Neural progenitor cell (in vitro differentiated cells): ENCODE measurements at regions not wholly inside any gene's neighbourhood (a gene's known extent, or its start where the extent isn't known, plus 50 kb on each side); places are given as distances from the start of the nearest gene placed in this dataset.

Experiments
- DNase-seq: peaks from one replicate; pipeline ENCODE4 v3.0.0-alpha.2; 2016; ENCODE audit warnings: low spot score
- H2AFZ ChIP-seq: fragments of 200-600 bp; sonication (generic); replicated peaks from 2 replicates; pipeline ENCODE4 v1.6.1; 2016; ENCODE audit warnings: antibody characterized with exemption
- H3F3A ChIP-seq: fragments of 200-600 bp; sonication (generic); 2 replicates; pipeline ENCODE4 v1.6.1; 2016; ENCODE audit warnings: antibody characterized with exemption, low read depth
- H3K27ac ChIP-seq: fragments of 200-600 bp; sonication (generic); 2 replicates; pipeline ENCODE4 v1.5.1; 2016; ENCODE audit warnings: mild to moderate bottlenecking
- H3K27me3 ChIP-seq: fragments of 200-600 bp; sonication (generic); 2 replicates; pipeline ENCODE4 v1.6.1; 2016; ENCODE audit warnings: mild to moderate bottlenecking, moderate library complexity
- H3K36me3 ChIP-seq: fragments of 200-600 bp; sonication (generic); 2 replicates; pipeline ENCODE4 v1.5.1; 2016
- H3K4me1 ChIP-seq: fragments of 200-600 bp; sonication (generic); 2 replicates; pipeline ENCODE4 v1.6.1; 2016; ENCODE audit warnings: mixed run types
- H3K4me2 ChIP-seq: fragments of 200-600 bp; sonication (generic); 2 replicates; pipeline ENCODE4 v1.6.1; 2016
- H3K4me3 ChIP-seq: fragments of 200-600 bp; sonication (generic); 2 replicates; pipeline ENCODE4 v1.5.1; 2016
- H3K79me2 ChIP-seq: fragments of 200-600 bp; sonication (generic); 2 replicates; pipeline ENCODE4 v1.6.1; 2016; ENCODE audit warnings: low read depth
- H3K9ac ChIP-seq: fragments of 200-600 bp; sonication (generic); 2 replicates; pipeline ENCODE4 v1.6.1; 2016
- H3K9me3 ChIP-seq: fragments of 200-600 bp; sonication (generic); 2 replicates; pipeline ENCODE4 v1.5.1; 2016; ENCODE audit warnings: low read depth
- H4K20me1 ChIP-seq: fragments of 200-600 bp; sonication (generic); 2 replicates; pipeline ENCODE4 v1.6.1; 2016; ENCODE audit warnings: low read depth
- H3K27ac Mint-ChIP-seq: 3 replicates; pipeline ENCODE4 v1.8.0; 2021; ENCODE audit warnings: mixed read lengths
- H3K27me3 Mint-ChIP-seq: 2 replicates; pipeline ENCODE4 v1.8.0; 2022; ENCODE audit warnings: low read depth, mild to moderate bottlenecking, inconsistent platforms, moderate library complexity, mixed read lengths; ENCODE audit not compliant: insufficient read depth
- H3K36me3 Mint-ChIP-seq: 3 replicates; pipeline ENCODE4 v1.8.0; 2021; ENCODE audit warnings: mixed read lengths
- H3K4me1 Mint-ChIP-seq: 3 replicates; pipeline ENCODE4 v1.8.0; 2021; ENCODE audit warnings: mixed read lengths
- H3K4me3 Mint-ChIP-seq: 3 replicates; pipeline ENCODE4 v1.8.0; 2021; ENCODE audit warnings: mild to moderate bottlenecking, moderate library complexity, mixed read lengths
- H3K9me3 Mint-ChIP-seq: 3 replicates; pipeline ENCODE4 v1.8.0; 2020; ENCODE audit warnings: mixed read lengths
- EZH2 ChIP-seq: fragments of 200-600 bp; sonication (generic); IDR thresholded peaks from 2 replicates; pipeline ENCODE4 v1.6.1; 2017; ENCODE audit warnings: antibody characterized with exemption, mild to moderate bottlenecking, moderate library complexity
- EZH2phosphoT487 ChIP-seq: fragments of 200-600 bp; sonication (generic); IDR thresholded peaks from 2 replicates; pipeline ENCODE4 v1.6.1; 2017; ENCODE audit warnings: antibody characterized with exemption
- TF ChIP-seq, protein P1 (sequence below): fragments of 200-600 bp; sonication (generic); IDR thresholded peaks from 2 replicates; pipeline ENCODE4 v1.5.1; 2017; ENCODE audit warnings: antibody characterized with exemption, mild to moderate bottlenecking

DNA sequence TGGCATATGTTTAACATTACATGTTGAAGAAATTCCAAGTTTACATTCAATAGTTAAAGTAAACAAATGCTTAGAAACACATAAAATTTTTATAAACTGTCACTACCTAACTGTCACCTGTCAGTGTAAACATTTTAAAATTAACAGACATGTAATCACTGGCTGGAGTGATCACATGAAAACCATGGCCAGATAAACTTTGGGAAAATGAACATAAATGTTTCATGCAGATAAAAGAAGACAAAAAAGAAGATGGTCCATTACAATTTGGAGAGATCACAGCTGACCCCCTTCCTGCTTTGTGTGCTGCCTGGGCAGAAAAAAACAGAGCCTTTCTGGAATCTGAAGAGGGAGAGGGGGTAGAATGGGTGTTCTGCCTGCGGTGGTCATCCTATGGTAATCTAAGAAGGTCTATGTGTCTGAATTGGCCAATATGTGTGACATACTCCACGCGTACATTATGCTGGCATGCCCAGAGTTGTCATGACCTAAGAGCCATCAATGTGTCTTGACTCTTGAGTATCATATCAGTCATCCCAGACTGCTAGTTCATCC is 57.5 kb upstream of the MEOX2 start:
- DNase-seq, result no peak
- Mint-ChIP-seq H3K27me3 (peaks cover 2% of the 10 kb centered on the region), H3K4me3 (no peak overlapping the region), H3K9me3 (no peaks in the 10 kb centered on the region), H3K4me1 (no peaks in the 10 kb centered on the region), H3K36me3 (no peaks in the 10 kb centered on the region), H3K27ac (no peak overlapping the region)
- no peak overlapping the region for H3K9ac ChIP-seq
- H3F3A ChIP-seq, result no peaks in the 10 kb centered on the region
- no peak overlapping the region for H2AFZ ChIP-seq
- H3K4me2 ChIP-seq, result no peak overlapping the region
- H3K4me3 ChIP-seq, result no peak overlapping the region
- H4K20me1 ChIP-seq, result no peaks in the 10 kb centered on the region
- no peaks in the 10 kb centered on the region for H3K27me3 ChIP-seq
- H3K9me3 ChIP-seq, result no peaks in the 10 kb centered on the region
- H3K36me3 ChIP-seq, result no peaks in the 10 kb centered on the region
- no peaks in the 10 kb centered on the region for H3K4me1 ChIP-seq
- TF ChIP-seq EZH2phosphoT487 (no peak), EZH2 (no peak)
- TF ChIP-seq, protein P1, sequence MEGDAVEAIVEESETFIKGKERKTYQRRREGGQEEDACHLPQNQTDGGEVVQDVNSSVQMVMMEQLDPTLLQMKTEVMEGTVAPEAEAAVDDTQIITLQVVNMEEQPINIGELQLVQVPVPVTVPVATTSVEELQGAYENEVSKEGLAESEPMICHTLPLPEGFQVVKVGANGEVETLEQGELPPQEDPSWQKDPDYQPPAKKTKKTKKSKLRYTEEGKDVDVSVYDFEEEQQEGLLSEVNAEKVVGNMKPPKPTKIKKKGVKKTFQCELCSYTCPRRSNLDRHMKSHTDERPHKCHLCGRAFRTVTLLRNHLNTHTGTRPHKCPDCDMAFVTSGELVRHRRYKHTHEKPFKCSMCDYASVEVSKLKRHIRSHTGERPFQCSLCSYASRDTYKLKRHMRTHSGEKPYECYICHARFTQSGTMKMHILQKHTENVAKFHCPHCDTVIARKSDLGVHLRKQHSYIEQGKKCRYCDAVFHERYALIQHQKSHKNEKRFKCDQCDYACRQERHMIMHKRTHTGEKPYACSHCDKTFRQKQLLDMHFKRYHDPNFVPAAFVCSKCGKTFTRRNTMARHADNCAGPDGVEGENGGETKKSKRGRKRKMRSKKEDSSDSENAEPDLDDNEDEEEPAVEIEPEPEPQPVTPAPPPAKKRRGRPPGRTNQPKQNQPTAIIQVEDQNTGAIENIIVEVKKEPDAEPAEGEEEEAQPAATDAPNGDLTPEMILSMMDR, result no peak
- H3K79me2 ChIP-seq, result no peaks in the 10 kb centered on the region
- no peak overlapping the region for H3K27ac ChIP-seq

DNA sequence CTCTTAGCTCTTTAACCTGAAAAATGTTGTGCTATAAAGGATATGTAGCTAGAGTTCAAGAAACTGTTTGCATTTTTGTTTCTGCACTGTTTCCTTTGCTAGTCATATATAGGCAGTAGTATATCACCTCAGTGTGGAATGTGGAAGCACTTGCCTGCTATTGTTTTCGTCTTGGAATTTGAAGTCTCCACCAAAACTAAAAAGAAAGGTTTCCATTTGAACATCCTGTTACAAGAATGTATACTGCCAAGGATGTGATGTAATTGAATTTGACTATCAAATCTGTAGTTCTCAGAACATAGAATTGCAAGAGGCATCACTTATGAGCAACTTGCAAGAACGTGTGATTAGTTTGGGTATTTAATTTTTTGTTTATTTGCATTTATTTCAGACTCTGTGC is 51.1 kb upstream of the MEOX2 start:
- H3K4me3 ChIP-seq, result no peak overlapping the region
- Mint-ChIP-seq H3K27ac (no peak overlapping the region), H3K9me3 (no peaks in the 10 kb centered on the region), H3K27me3 (no peaks in the 10 kb centered on the region), H3K4me1 (no peaks in the 10 kb centered on the region), H3K4me3 (no peak overlapping the region), H3K36me3 (no peaks in the 10 kb centered on the region)
- H3K27ac ChIP-seq, result no peak overlapping the region
- no peaks in the 10 kb centered on the region for H3K79me2 ChIP-seq
- H3K4me2 ChIP-seq, result no peak overlapping the region
- no peak for DNase-seq
- no peaks in the 10 kb centered on the region for H3K9me3 ChIP-seq
- H3K4me1 ChIP-seq, result no peaks in the 10 kb centered on the region
- H3K27me3 ChIP-seq, result no peaks in the 10 kb centered on the region
- H2AFZ ChIP-seq, result no peak overlapping the region
- no peak overlapping the region for H3K9ac ChIP-seq
- H4K20me1 ChIP-seq, result no peaks in the 10 kb centered on the region
- TF ChIP-seq, protein P1, result no peak
- TF ChIP-seq EZH2 (no peak), EZH2phosphoT487 (no peak)
- H3K36me3 ChIP-seq, result no peaks in the 10 kb centered on the region
- no peaks in the 10 kb centered on the region for H3F3A ChIP-seq
